ENCODE measurements at regions not wholly inside any gene's neighbourhood (a gene's known extent, or its start where the extent isn't known, plus 50 kb on each side); places are given as distances from the start of the nearest gene placed in this dataset.
A peak's percentile ranks its signal among the peaks of the same experiment; 100 is the strongest.

- DNase-seq, result no peak
- Mint-ChIP-seq H3K27ac (no peak overlapping the region), H3K4me3 (no peak overlapping the region), H3K27me3 (ENCODE audit: low read depth in 3 of 3) (peaks cover 7 to 11% (median 10%) of the 10 kb centered on the region in 3 donors), H3K36me3 (no peaks in the 10 kb centered on the region), H3K4me1 (no peaks in the 10 kb centered on the region), H3K9me3 (peaks cover 0 to 2% (median 0%) of the 10 kb centered on the region in 7 donors)
- Histone ChIP-seq H3K27me3 (ENCODE audit: control insufficient read depth in 2 of 2, insufficient read depth in 2 of 2, low read length in 2 of 2) (no peaks in the 10 kb centered on the region), H3K9me3 (replicated peaks in 1 of 2; ENCODE audit: control insufficient read depth in 1 of 2, insufficient read depth in 1 of 2, low read length in 2 of 2) (no peaks in the 10 kb centered on the region), H3K27ac (ENCODE audit: low read depth in 1 of 2, low read length in 2 of 2) (no peak overlapping the region), H3K4me2 (replicated peaks; ENCODE audit: extremely low read depth, low read length, poor library complexity, severe bottlenecking) (no peak overlapping the region), H3K9ac (ENCODE audit: insufficient read depth, low read length, poor library complexity, severe bottlenecking) (no peak overlapping the region), H4K20me1 (ENCODE audit: insufficient read depth, low read length) (no peaks in the 10 kb centered on the region), H3K79me2 (ENCODE audit: insufficient read depth, low read length) (no peaks in the 10 kb centered on the region), H3K4me3 (replicated peaks in 1 of 3; ENCODE audit: low read depth in 2 of 3, low read length in 3 of 3) (no peak overlapping the region), H3K4me1 (ENCODE audit: control insufficient read depth in 1 of 2, insufficient read depth in 2 of 2, low read length in 2 of 2) (no peaks in the 10 kb centered on the region), H2AFZ (ENCODE audit: insufficient read depth, low read depth, low read length, poor library complexity, severe bottlenecking) (no peak overlapping the region), H3K36me3 (replicated peaks in 1 of 2; ENCODE audit: control insufficient read depth in 1 of 2, insufficient read depth in 2 of 2, low read length in 2 of 2) (no peaks in the 10 kb centered on the region)
- intact Hi-C loops (cut with micrococcal nuclease), result no loop called here
- 91% methylated on average over 5 of the region's 10 CpGs for WGBS (ENCODE audit: insufficient coverage)
- TF ChIP-seq CTCF (IDR thresholded peaks at IDR 0.05), result no peak
These were observed 116.7 kb upstream of the FRMD1 start for GRCh38 chr6:168195712-168196111.

- no peaks in the 10 kb centered on the region for H3K9me3 ChIP-seq (replicated peaks in 1 of 2; ENCODE audit: control insufficient read depth in 1 of 2, insufficient read depth in 1 of 2, low read length in 2 of 2)
- intact Hi-C loops (cut with micrococcal nuclease), result no loop called here
- H3K4me3 ChIP-seq (replicated peaks in 1 of 3; ENCODE audit: low read depth in 2 of 3, low read length in 3 of 3), result no peak overlapping the region
- H3K36me3 ChIP-seq (replicated peaks in 1 of 2; ENCODE audit: control insufficient read depth in 1 of 2, insufficient read depth in 2 of 2, low read length in 2 of 2), result no peaks in the 10 kb centered on the region
- no peak for DNase-seq
- no peaks in the 10 kb centered on the region for H4K20me1 ChIP-seq (ENCODE audit: insufficient read depth, low read length)
- 65% methylated on average over 9 of the region's 19 CpGs for WGBS (ENCODE audit: insufficient coverage)
- no peak overlapping the region for H3K9ac ChIP-seq (ENCODE audit: insufficient read depth, low read length, poor library complexity, severe bottlenecking)
- Mint-ChIP-seq H3K9me3 (peaks cover 0 to 2% (median 0%) of the 10 kb centered on the region in 7 donors), H3K4me1 (no peaks in the 10 kb centered on the region), H3K27ac (peak overlapping the region in 1 of 7 donors; percentile 27), H3K4me3 (no peak overlapping the region), H3K27me3 (ENCODE audit: low read depth in 3 of 3) (peaks cover 5 to 11% (median 6%) of the 10 kb centered on the region in 3 donors), H3K36me3 (no peaks in the 10 kb centered on the region)
- TF ChIP-seq CTCF (IDR thresholded peaks at IDR 0.05), result no peak
- H2AFZ ChIP-seq (ENCODE audit: insufficient read depth, low read depth, low read length, poor library complexity, severe bottlenecking), result no peak overlapping the region
- no peaks in the 10 kb centered on the region for H3K79me2 ChIP-seq (ENCODE audit: insufficient read depth, low read length)
- no peak overlapping the region for H3K27ac ChIP-seq (ENCODE audit: low read depth in 1 of 2, low read length in 2 of 2)
- H3K27me3 ChIP-seq (ENCODE audit: control insufficient read depth in 2 of 2, insufficient read depth in 2 of 2, low read length in 2 of 2), result no peaks in the 10 kb centered on the region
- H3K4me1 ChIP-seq (ENCODE audit: control insufficient read depth in 1 of 2, insufficient read depth in 2 of 2, low read length in 2 of 2), result no peaks in the 10 kb centered on the region
- H3K4me2 ChIP-seq (replicated peaks; ENCODE audit: extremely low read depth, low read length, poor library complexity, severe bottlenecking), result no peak overlapping the region
These were observed 115.9 kb upstream of the FRMD1 start for GRCh38 chr6:168194732-168195567.

Data from CD14-positive monocyte (primary cell).